GM18511 (cell line): ENCODE measurements at regions not wholly inside any gene's neighbourhood (a gene's known extent, or its start where the extent isn't known, plus 50 kb on each side); places are given as distances from the start of the nearest gene placed in this dataset.

ENCODE experiments used
- ATAC-seq: cut with Tn5 transposase; IDR thresholded peaks from one replicate; pipeline ENCODE4 v1.9.1; 2021; ENCODE audit warnings: mild to moderate bottlenecking, moderate library complexity; ENCODE audit not compliant: unreplicated experiment

- no peak for ATAC-seq
Measured at GRCh38 chr15:36323615-36324014, 255.8 kb upstream of the CDIN1 start.

- ATAC-seq: no peak
Measured at GRCh38 chr15:36325206-36325605, 254.2 kb upstream of the CDIN1 start.

GRCh38 chr15:36329592-36329991, 249.8 kb upstream of the CDIN1 start:
- no peak for ATAC-seq

- ATAC-seq: no peak
Measured at GRCh38 chr15:36330598-36330997, 248.8 kb upstream of the CDIN1 start.

GRCh38 chr15:36331531-36332275, 247.7 kb upstream of the CDIN1 start:
- ATAC-seq: no peak

GRCh38 chr15:36332301-36332700, 247.1 kb upstream of the CDIN1 start:
- ATAC-seq: no peak

GRCh38 chr15:36332896-36333295, 246.5 kb upstream of the CDIN1 start:
- ATAC-seq: no peak

GRCh38 chr15:36334059-36334458, 245.4 kb upstream of the CDIN1 start:
- ATAC-seq: no peak

GRCh38 chr15:36335224-36335623, 244.2 kb upstream of the CDIN1 start:
- ATAC-seq: no peak

- no peak for ATAC-seq
Measured at GRCh38 chr15:36335659-36336058, 243.8 kb upstream of the CDIN1 start.

- ATAC-seq: no peak
Measured at GRCh38 chr15:36344887-36345286, 234.5 kb upstream of the CDIN1 start.

- no peak for ATAC-seq
Measured at GRCh38 chr15:36347272-36347858, 232.1 kb upstream of the CDIN1 start.

GRCh38 chr15:36356466-36356865, 223.0 kb upstream of the CDIN1 start:
- no peak for ATAC-seq

GRCh38 chr15:36356978-36357601, 222.3 kb upstream of the CDIN1 start:
- ATAC-seq: no peak

- no peak for ATAC-seq
Measured at GRCh38 chr15:36358094-36358493, 221.3 kb upstream of the CDIN1 start.

- ATAC-seq: no peak
Measured at GRCh38 chr15:36358523-36358922, 220.9 kb upstream of the CDIN1 start.

GRCh38 chr15:36359286-36359685, 220.1 kb upstream of the CDIN1 start:
- ATAC-seq: no peak

- no peak for ATAC-seq
Measured at GRCh38 chr15:36361351-36361870, 218.0 kb upstream of the CDIN1 start.

GRCh38 chr15:36362509-36362915, 216.9 kb upstream of the CDIN1 start:
- ATAC-seq: no peak

- no peak for ATAC-seq
Measured at GRCh38 chr15:36363335-36363734, 216.1 kb upstream of the CDIN1 start.

- ATAC-seq: no peak
Measured at GRCh38 chr15:36364377-36364776, 215.0 kb upstream of the CDIN1 start.

GRCh38 chr15:36365963-36366362, 213.5 kb upstream of the CDIN1 start:
- no peak for ATAC-seq
